Ishikawa (cell line): ENCODE measurements at regions not wholly inside any gene's neighbourhood (a gene's known extent, or its start where the extent isn't known, plus 50 kb on each side); places are given as distances from the start of the nearest gene placed in this dataset.

ENCODE experiments used
- CEBPB ChIP-seq: IDR thresholded peaks from 2 replicates; pipeline ENCODE4 v1.6.1; 2012
- CREB1 ChIP-seq: IDR thresholded peaks from 2 replicates; pipeline ENCODE4 v1.6.1; 2012; ENCODE audit warnings: low read depth
- EGR1 ChIP-seq: IDR thresholded peaks from 2 replicates; pipeline ENCODE4 v1.6.1; 2012
- EP300 ChIP-seq: IDR thresholded peaks from 2 replicates; pipeline ENCODE4 v1.6.1; 2012; ENCODE audit warnings: borderline replicate concordance
- FOXM1 ChIP-seq: IDR thresholded peaks from 2 replicates; pipeline ENCODE4 v1.6.1; 2012; ENCODE audit warnings: low read depth, borderline replicate concordance
- NFIC ChIP-seq: IDR thresholded peaks from 2 replicates; pipeline ENCODE4 v1.6.1; 2012
- RAD21 ChIP-seq: IDR thresholded peaks from 2 replicates; pipeline ENCODE4 v1.6.1; 2012; ENCODE audit warnings: low read depth
- REST ChIP-seq: IDR thresholded peaks from 2 replicates; pipeline ENCODE4 v1.6.1; 2012; ENCODE audit warnings: low read depth, mild to moderate bottlenecking
- TAF1 ChIP-seq: IDR thresholded peaks from 2 replicates; pipeline ENCODE4 v1.6.1; 2012; ENCODE audit warnings: low read depth, mild to moderate bottlenecking
- TCF12 ChIP-seq: IDR thresholded peaks from 2 replicates; pipeline ENCODE4 v1.6.1; 2012; ENCODE audit warnings: low read depth
- TEAD4 ChIP-seq: IDR thresholded peaks from 2 replicates; pipeline ENCODE4 v1.6.1; 2012
- YY1 ChIP-seq: IDR thresholded peaks from 2 replicates; pipeline ENCODE4 v1.6.1; 2012; ENCODE audit warnings: low read depth
- ZBTB7A ChIP-seq: IDR thresholded peaks from 2 replicates; pipeline ENCODE4 v1.6.1; 2012; ENCODE audit warnings: low read depth
- TF ChIP-seq, protein P1 (sequence below): IDR thresholded peaks from 2 replicates; pipeline ENCODE4 v1.6.1; 2012
- TF ChIP-seq, protein P2 (sequence below): IDR thresholded peaks from 2 replicates; pipeline ENCODE4 v1.6.1; 2012

DNA sequence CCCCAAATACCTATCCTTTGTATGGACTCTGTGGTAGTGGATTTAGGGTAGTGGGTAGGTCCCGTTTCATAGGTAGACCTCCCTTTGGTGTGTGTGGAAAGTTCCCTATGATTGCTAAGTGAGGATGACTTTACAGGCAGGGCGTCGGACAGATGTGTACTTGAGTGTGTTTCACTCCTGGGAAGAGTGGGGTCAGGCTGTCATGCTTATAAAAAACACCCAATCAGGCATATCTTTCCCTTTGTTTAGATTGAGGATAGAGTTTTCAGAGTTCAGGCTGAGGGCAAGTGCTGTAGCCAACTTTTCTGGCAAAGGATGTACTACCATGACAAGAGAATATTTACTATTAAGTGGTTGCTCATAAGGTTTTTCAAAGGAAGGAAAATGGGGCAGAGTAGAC, 242.0 kb downstream of the YTHDC2 start:
- TF ChIP-seq, protein P1, sequence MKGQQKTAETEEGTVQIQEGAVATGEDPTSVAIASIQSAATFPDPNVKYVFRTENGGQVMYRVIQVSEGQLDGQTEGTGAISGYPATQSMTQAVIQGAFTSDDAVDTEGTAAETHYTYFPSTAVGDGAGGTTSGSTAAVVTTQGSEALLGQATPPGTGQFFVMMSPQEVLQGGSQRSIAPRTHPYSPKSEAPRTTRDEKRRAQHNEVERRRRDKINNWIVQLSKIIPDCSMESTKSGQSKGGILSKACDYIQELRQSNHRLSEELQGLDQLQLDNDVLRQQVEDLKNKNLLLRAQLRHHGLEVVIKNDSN = no peak
- TF ChIP-seq TEAD4 (no peak), NFIC (no peak), CEBPB (no peak), YY1 (no peak), FOXM1 (no peak), TAF1 (no peak), REST (no peak), EP300 (no peak), ZBTB7A (no peak), EGR1 (no peak)
- TF ChIP-seq, protein P2, sequence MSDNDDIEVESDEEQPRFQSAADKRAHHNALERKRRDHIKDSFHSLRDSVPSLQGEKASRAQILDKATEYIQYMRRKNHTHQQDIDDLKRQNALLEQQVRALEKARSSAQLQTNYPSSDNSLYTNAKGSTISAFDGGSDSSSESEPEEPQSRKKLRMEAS = no peak

- TF ChIP-seq TEAD4 = no peak
- TF ChIP-seq NFIC = no peak
- no peak for TF ChIP-seq TCF12
- TF ChIP-seq YY1 = no peak
- no peak for TF ChIP-seq REST
- TF ChIP-seq TAF1 = no peak
- TF ChIP-seq CREB1 = no peak
- TF ChIP-seq EP300 = no peak
- no peak for TF ChIP-seq FOXM1
- no peak for TF ChIP-seq EGR1
Observed at GRCh38 chr5:113757508-113757907, 244.0 kb downstream of the YTHDC2 start.

DNA sequence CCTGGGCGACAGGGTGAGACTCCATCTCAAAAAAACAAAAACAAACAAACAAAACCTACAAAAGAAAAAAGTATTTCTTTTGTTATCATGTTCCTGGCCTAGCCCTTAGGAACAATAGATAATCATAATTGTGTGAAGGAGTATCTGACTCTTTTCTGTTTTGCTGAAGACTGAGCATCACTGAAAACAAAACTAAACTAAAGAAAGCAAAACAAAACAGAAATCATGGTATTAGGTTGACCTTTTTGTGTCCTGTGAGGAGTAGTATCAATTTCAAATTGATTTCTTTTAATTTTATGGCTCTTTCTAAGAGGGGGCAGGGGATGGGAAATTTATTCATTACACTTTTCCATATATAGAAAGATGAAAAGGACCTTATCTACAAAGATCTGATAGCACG, 246.0 kb downstream of the YTHDC2 start:
- TF ChIP-seq CREB1 (no peak), ZBTB7A (no peak), EP300 (no peak), REST (no peak), NFIC (no peak), FOXM1 (no peak), RAD21 (no peak), EGR1 (no peak), YY1 (no peak), TEAD4 (no peak), TAF1 (no peak), TCF12 (no peak), CEBPB (no peak)
- TF ChIP-seq, protein P2 = no peak
- TF ChIP-seq, protein P1 = no peak

DNA sequence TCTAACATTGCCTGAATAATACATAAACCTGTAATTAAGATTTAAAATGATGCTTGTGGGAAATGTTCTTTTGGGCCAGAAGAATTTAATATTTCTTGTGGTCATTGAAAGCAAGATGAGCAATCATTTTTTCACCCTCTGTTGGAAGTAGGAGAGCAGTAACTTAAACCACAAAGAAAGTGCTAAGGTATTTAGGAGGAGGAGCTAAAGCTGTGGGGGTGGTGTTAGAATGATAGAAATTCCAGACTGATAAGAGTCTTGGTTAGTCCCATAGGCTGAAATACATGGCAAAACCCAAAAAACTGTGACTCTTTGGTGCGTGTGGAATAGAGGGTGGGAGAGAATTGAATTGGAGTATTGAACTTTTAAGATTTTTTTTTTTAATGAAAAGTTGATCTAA, 247.0 kb downstream of the YTHDC2 start:
- no peak for TF ChIP-seq REST
- TF ChIP-seq, protein P2 = no peak
- TF ChIP-seq EP300 = no peak
- TF ChIP-seq ZBTB7A = no peak
- no peak for TF ChIP-seq RAD21
- no peak for TF ChIP-seq EGR1
- TF ChIP-seq FOXM1 = no peak
- no peak for TF ChIP-seq TCF12
- no peak for TF ChIP-seq NFIC
- no peak for TF ChIP-seq YY1
- TF ChIP-seq CEBPB = no peak
- TF ChIP-seq TAF1 = no peak
- TF ChIP-seq, protein P1 = no peak
- TF ChIP-seq TEAD4 = no peak
- no peak for TF ChIP-seq CREB1
